Activated naive CD4-positive, alpha-beta T cell treated with anti-CD3 and anti-CD28 coated beads, Interleukin-2, amount 50 U/mL, for 24 hours (primary cell): ENCODE measurements at regions not wholly inside any gene's neighbourhood (a gene's known extent, or its start where the extent isn't known, plus 50 kb on each side); places are given as distances from the start of the nearest gene placed in this dataset.

Source experiments
- H3K27ac Mint-ChIP-seq: one replicate; pipeline ENCODE4 v1.8.0; 2021; ENCODE audit warnings: mild to moderate bottlenecking, mixed read lengths
- H3K27me3 Mint-ChIP-seq: one replicate; pipeline ENCODE4 v1.8.0; 2021; ENCODE audit warnings: mixed read lengths
- H3K36me3 Mint-ChIP-seq: one replicate; pipeline ENCODE4 v1.8.0; 2021; ENCODE audit warnings: mixed read lengths
- H3K4me1 Mint-ChIP-seq: one replicate; pipeline ENCODE4 v1.8.0; 2021; ENCODE audit warnings: mixed read lengths
- H3K4me3 Mint-ChIP-seq: one replicate; pipeline ENCODE4 v1.8.0; 2021; ENCODE audit warnings: mild to moderate bottlenecking, mixed read lengths
- H3K9me3 Mint-ChIP-seq: one replicate; pipeline ENCODE4 v1.8.0; 2021; ENCODE audit warnings: mixed read lengths

GRCh38 chr6:166758136-166758704 lies 131.2 kb upstream of the RPS6KA2 start:
- Mint-ChIP-seq H3K27ac (no peak overlapping the region), H3K4me1 (peaks cover 37% of the 10 kb centered on the region), H3K27me3 (peaks cover 3% of the 10 kb centered on the region), H3K4me3 (peak overlapping the region; percentile 31), H3K9me3 (no peaks in the 10 kb centered on the region), H3K36me3 (peaks cover under 1% of the 10 kb centered on the region)

GRCh38 chr6:166757232-166758135 lies 130.4 kb upstream of the RPS6KA2 start:
- H3K36me3 Mint-ChIP-seq, result no peaks in the 10 kb centered on the region
- peaks cover 37% of the 10 kb centered on the region for H3K4me1 Mint-ChIP-seq
- H3K4me3 Mint-ChIP-seq, result peak overlapping the region; percentile 31
- H3K9me3 Mint-ChIP-seq, result no peaks in the 10 kb centered on the region
- H3K27me3 Mint-ChIP-seq, result peaks cover 3% of the 10 kb centered on the region
- no peak overlapping the region for H3K27ac Mint-ChIP-seq

DNA sequence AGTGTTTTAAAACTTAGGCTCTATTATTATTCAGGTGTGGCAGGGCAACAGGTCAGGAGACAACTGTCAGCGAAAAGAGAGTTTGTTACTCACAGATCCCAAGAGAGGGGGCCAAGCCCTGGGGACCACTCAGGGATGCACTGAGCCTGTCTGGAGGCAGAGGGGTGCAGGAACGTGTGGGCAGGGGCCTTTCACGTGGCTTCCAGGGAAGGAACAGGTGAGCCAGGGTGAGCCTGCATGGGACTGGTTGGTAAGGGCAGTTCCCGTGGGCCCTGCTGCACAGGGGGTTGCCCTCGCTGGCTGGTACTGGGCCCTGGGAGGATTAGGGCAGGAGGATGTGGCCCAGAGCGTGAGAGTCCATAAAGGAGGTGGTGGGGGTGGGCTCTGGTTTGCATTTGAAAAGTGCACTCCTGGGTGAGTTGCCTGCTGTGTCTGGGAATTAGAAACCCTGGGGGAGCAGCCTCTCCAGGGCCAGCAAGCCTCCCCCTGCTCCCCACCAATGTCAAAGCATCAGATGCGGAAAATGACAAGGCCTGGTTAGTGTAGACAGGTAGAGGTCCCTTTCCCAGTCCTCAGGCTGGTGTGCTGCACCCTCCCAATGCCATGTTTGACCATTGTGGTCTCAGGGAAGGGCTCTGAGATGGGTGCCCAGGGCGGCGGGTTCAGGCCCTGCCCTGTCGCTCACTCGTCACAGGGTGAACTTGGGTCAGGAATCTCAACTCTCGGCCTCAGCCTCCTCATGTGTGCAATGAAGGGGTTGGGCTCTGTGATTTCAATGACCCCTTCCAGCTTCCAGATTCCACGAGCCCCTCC lies 127.4 kb upstream of the RPS6KA2 start:
- Mint-ChIP-seq H3K36me3 (no peaks in the 10 kb centered on the region), H3K9me3 (no peaks in the 10 kb centered on the region), H3K27me3 (peaks cover 3% of the 10 kb centered on the region), H3K4me1 (peaks cover 29% of the 10 kb centered on the region), H3K4me3 (no peak overlapping the region), H3K27ac (no peak overlapping the region)

GRCh38 chr6:166752928-166753721 lies 126.1 kb upstream of the RPS6KA2 start:
- no peaks in the 10 kb centered on the region for H3K9me3 Mint-ChIP-seq
- peaks cover 16% of the 10 kb centered on the region for H3K4me1 Mint-ChIP-seq
- H3K4me3 Mint-ChIP-seq, result no peak overlapping the region
- H3K36me3 Mint-ChIP-seq, result no peaks in the 10 kb centered on the region
- peaks cover 3% of the 10 kb centered on the region for H3K27me3 Mint-ChIP-seq
- H3K27ac Mint-ChIP-seq, result no peak overlapping the region

GRCh38 chr6:166752097-166752496 lies 125.0 kb upstream of the RPS6KA2 start:
- Mint-ChIP-seq H3K4me3 (no peak overlapping the region), H3K9me3 (no peaks in the 10 kb centered on the region)

DNA sequence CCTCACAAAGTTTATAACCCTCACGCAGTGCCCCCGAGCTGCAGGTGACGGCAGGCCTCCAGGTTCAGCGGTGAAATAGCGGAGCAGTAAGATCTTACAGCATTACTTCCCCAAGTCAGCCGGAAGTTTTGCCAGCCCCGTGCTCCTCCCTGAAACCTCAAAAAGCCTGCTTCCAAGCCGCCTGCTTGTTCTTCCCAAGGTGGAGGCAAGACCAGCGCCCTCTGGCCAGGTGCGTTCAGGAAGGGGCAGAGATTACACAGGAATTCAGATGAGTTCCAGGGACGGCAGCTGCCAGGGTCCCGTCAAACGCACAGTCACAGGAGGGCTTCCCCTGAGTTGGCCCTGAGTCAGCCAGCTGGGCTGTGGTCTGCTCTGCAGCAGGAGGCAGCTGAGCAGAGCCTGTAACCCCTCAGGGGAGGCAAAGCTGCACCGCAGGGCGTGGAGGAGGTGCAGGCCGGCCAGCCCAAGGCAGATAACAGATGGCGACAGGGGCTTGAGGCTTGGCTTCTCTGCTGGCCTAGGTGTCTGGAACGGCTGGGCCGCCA lies 124.1 kb upstream of the RPS6KA2 start:
- H3K4me1 Mint-ChIP-seq, result peaks cover 4% of the 10 kb centered on the region
- H3K27me3 Mint-ChIP-seq, result no peaks in the 10 kb centered on the region
- H3K27ac Mint-ChIP-seq, result no peak overlapping the region
- H3K9me3 Mint-ChIP-seq, result no peaks in the 10 kb centered on the region
- H3K4me3 Mint-ChIP-seq, result no peak overlapping the region
- no peaks in the 10 kb centered on the region for H3K36me3 Mint-ChIP-seq

More at GRCh38 chr6:166752097-166752496, 125.0 kb upstream of the RPS6KA2 start:
- H3K27ac Mint-ChIP-seq, result no peak overlapping the region
- H3K27me3 Mint-ChIP-seq, result peaks cover 1% of the 10 kb centered on the region
- no peaks in the 10 kb centered on the region for H3K36me3 Mint-ChIP-seq
- peaks cover 6% of the 10 kb centered on the region for H3K4me1 Mint-ChIP-seq

DNA sequence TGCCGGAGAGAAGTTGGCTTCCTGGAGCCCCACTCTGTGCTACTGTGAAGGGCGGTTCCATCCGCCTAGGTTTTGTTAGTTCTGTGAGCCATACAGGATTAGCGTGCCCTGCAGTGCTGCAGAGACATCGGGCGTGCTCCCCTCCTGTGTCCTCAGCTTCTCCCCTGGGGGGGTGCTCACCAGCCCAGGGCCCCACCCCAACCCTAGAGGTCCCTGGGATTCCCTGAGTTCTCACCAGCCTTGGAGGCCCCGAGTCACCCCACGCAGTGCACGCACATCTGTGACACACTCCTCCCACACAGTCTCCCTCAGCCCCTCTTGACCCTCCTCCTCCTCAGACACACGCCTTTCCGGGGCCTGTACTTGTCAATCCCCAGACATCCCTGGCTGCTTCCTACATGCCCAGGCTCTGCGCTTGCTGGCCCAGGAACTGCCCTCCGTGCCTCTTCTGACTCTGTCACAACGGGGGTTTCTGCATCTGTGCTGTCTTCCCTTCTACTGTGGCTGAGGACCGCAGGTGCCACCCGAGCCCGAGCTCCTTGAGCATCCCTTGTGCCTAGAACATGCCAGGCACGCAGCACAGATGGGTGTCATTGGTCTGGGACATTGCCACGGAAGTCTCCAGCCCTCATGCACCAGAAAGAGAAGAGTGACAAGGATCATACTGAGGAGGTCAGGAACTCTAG lies 123.2 kb upstream of the RPS6KA2 start:
- peaks cover 4% of the 10 kb centered on the region for H3K4me1 Mint-ChIP-seq
- H3K27ac Mint-ChIP-seq, result no peak overlapping the region
- H3K9me3 Mint-ChIP-seq, result no peaks in the 10 kb centered on the region
- H3K4me3 Mint-ChIP-seq, result no peak overlapping the region
- H3K36me3 Mint-ChIP-seq, result no peaks in the 10 kb centered on the region
- no peaks in the 10 kb centered on the region for H3K27me3 Mint-ChIP-seq

DNA sequence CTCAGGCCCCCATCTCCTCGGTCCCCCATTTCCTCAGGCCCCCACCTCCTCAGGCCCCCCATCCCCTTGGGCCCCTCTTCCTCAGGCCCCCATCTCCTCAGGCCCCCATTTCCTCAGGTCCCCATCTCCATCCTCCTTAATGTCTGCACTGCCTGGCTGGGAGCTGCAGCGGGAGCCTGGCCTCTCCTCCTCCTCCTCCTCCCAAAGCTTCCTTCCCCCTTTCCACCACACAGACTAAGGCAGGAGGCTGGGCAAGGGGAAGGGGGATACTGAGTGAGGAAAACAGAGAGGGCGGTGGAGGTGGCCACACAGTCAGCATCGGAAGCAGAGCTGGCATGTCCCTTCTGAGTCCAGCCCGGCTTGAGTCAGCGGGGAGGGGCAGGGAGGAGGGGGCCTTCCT lies 122.6 kb upstream of the RPS6KA2 start:
- H3K4me3 Mint-ChIP-seq, result no peak overlapping the region
- no peaks in the 10 kb centered on the region for H3K27me3 Mint-ChIP-seq
- no peaks in the 10 kb centered on the region for H3K9me3 Mint-ChIP-seq
- H3K4me1 Mint-ChIP-seq, result peaks cover 4% of the 10 kb centered on the region
- no peaks in the 10 kb centered on the region for H3K36me3 Mint-ChIP-seq
- H3K27ac Mint-ChIP-seq, result no peak overlapping the region

DNA sequence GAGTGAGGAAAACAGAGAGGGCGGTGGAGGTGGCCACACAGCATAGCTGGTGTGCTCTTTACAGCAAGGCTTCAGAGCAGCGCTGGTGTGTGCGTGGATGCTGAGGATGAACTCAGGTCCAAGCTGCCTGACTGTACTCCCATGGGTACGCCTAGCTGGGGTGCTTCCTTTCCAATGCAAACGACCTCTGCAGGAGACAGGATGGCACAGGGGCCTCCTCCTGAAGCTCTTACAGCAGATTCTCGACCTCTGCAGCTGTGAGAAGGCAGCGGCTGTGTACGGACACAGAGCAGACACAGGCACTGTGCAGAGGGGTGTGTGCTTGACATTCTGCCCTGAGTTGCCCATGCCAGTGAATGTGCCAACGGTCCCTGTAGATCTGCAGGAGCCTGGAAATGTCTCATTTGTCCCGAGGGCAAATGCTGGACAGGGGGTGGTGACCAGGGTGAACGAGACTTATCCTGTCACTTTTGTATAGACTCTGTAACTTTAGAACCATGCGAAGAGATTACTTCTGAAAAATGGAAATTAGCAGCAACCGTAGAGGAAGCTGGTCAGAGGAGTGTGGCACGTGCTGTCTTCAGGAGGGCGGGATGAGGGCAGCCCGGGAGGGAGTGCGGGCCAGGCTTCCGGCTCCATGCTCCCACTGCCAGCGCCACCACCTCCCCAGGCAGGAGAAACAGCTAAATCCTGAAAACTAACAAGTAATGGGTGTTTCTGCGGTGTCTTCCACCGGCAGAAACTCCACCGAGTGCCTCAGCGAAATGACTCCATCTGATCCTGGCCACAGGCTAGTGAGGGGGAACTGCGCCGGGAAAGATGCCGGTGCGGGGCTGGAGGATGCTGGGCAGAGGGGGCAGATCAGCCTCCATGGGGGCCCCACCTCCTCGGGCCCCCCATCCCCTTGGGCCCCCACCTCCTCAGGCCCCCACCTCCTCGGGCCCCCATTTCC lies 120.9 kb upstream of the RPS6KA2 start:
- Mint-ChIP-seq H3K27me3 (no peaks in the 10 kb centered on the region), H3K4me3 (no peak overlapping the region), H3K4me1 (peaks cover 4% of the 10 kb centered on the region), H3K36me3 (no peaks in the 10 kb centered on the region), H3K9me3 (no peaks in the 10 kb centered on the region), H3K27ac (no peak overlapping the region)

GRCh38 chr6:166745801-166746668 lies 119.0 kb upstream of the RPS6KA2 start:
- Mint-ChIP-seq H3K27me3 (no peaks in the 10 kb centered on the region), H3K36me3 (no peaks in the 10 kb centered on the region), H3K4me3 (no peak overlapping the region), H3K4me1 (peaks cover 4% of the 10 kb centered on the region), H3K27ac (no peak overlapping the region), H3K9me3 (no peaks in the 10 kb centered on the region)

GRCh38 chr6:166744223-166745134 lies 117.4 kb upstream of the RPS6KA2 start:
- Mint-ChIP-seq H3K4me3 (no peak overlapping the region), H3K9me3 (no peaks in the 10 kb centered on the region), H3K36me3 (no peaks in the 10 kb centered on the region), H3K27me3 (no peaks in the 10 kb centered on the region), H3K4me1 (no peaks in the 10 kb centered on the region), H3K27ac (no peak overlapping the region)
